ENCODE measurements at regions not wholly inside any gene's neighbourhood (a gene's known extent, or its start where the extent isn't known, plus 50 kb on each side); places are given as distances from the start of the nearest gene placed in this dataset.

GRCh38 chr11:113571531-113571930 is 96.3 kb upstream of the DRD2 start:
- Histone ChIP-seq H3K4me3 (no peak overlapping the region), H3K27ac (no peak overlapping the region), H3K27me3 (no peaks in the 10 kb centered on the region), H3K36me3 (no peaks in the 10 kb centered on the region), H3K4me1 (peaks cover 0 to 18% (median 0%) of the 10 kb centered on the region in 4 donors), H3K9me3 (no peaks in the 10 kb centered on the region)
- WGBS, 2 donors = 37 to 54% methylated on average over 4 of the region's 4 CpGs
- no peak for TF ChIP-seq EP300 (IDR thresholded peaks at IDR 0.05)
- no peak for TF ChIP-seq POLR2A (IDR thresholded peaks at IDR 0.05)
- TF ChIP-seq, protein P1, sequence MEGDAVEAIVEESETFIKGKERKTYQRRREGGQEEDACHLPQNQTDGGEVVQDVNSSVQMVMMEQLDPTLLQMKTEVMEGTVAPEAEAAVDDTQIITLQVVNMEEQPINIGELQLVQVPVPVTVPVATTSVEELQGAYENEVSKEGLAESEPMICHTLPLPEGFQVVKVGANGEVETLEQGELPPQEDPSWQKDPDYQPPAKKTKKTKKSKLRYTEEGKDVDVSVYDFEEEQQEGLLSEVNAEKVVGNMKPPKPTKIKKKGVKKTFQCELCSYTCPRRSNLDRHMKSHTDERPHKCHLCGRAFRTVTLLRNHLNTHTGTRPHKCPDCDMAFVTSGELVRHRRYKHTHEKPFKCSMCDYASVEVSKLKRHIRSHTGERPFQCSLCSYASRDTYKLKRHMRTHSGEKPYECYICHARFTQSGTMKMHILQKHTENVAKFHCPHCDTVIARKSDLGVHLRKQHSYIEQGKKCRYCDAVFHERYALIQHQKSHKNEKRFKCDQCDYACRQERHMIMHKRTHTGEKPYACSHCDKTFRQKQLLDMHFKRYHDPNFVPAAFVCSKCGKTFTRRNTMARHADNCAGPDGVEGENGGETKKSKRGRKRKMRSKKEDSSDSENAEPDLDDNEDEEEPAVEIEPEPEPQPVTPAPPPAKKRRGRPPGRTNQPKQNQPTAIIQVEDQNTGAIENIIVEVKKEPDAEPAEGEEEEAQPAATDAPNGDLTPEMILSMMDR (IDR thresholded peaks at IDR 0.05) = no peak
- no peak for DNase-seq (ENCODE audit: low spot score in 2 of 2)

GRCh38 chr11:113570906-113571305 is 95.7 kb upstream of the DRD2 start:
- TF ChIP-seq, protein P1 (IDR thresholded peaks at IDR 0.05) = no peak
- TF ChIP-seq POLR2A (IDR thresholded peaks at IDR 0.05) = no peak
- TF ChIP-seq EP300 (IDR thresholded peaks at IDR 0.05) = no peak
- no peaks in the 10 kb centered on the region for H3K36me3 ChIP-seq
- H3K9me3 ChIP-seq = no peaks in the 10 kb centered on the region
- no peaks in the 10 kb centered on the region for H3K27me3 ChIP-seq
- H3K4me3 ChIP-seq = no peak overlapping the region
- H3K27ac ChIP-seq = no peak overlapping the region
- H3K4me1 ChIP-seq = peaks cover 0 to 18% (median 0%) of the 10 kb centered on the region in 4 donors
- no peak for DNase-seq (ENCODE audit: low spot score in 2 of 2)

- peaks cover 0 to 18% (median 0%) of the 10 kb centered on the region in 4 donors for H3K4me1 ChIP-seq
- no peaks in the 10 kb centered on the region for H3K9me3 ChIP-seq
- H3K4me3 ChIP-seq = no peak overlapping the region
- no peak for TF ChIP-seq POLR2A (IDR thresholded peaks at IDR 0.05)
- TF ChIP-seq, protein P1 (IDR thresholded peaks at IDR 0.05) = no peak
- no peak for TF ChIP-seq EP300 (IDR thresholded peaks at IDR 0.05)
- no peak for DNase-seq (ENCODE audit: low spot score in 2 of 2)
- 85 to 91% methylated on average over 3 of the region's 3 CpGs for WGBS, 2 donors
- H3K27ac ChIP-seq = no peak overlapping the region
- no peaks in the 10 kb centered on the region for H3K36me3 ChIP-seq
- no peaks in the 10 kb centered on the region for H3K27me3 ChIP-seq
Observed at GRCh38 chr11:113569391-113569790, 94.2 kb upstream of the DRD2 start.

- Histone ChIP-seq H3K36me3 (no peaks in the 10 kb centered on the region), H3K4me3 (no peak overlapping the region), H3K4me1 (peaks cover 0 to 18% (median 0%) of the 10 kb centered on the region in 4 donors), H3K27ac (no peak overlapping the region), H3K27me3 (no peaks in the 10 kb centered on the region), H3K9me3 (no peaks in the 10 kb centered on the region)
- 59 to 62% methylated on average over 4 of the region's 4 CpGs for whole genome bisulfite sequencing, 2 donors
- DNase-seq (ENCODE audit: low spot score in 2 of 2) = no peak
- TF ChIP-seq POLR2A (IDR thresholded peaks at IDR 0.05) (no peak), EP300 (IDR thresholded peaks at IDR 0.05) (no peak)
- TF ChIP-seq, protein P1 (IDR thresholded peaks at IDR 0.05) = no peak
Observed at GRCh38 chr11:113568566-113568965, 93.4 kb upstream of the DRD2 start.

GRCh38 chr11:113567867-113568544 is 92.8 kb upstream of the DRD2 start:
- Histone ChIP-seq H3K9me3 (no peaks in the 10 kb centered on the region), H3K36me3 (no peaks in the 10 kb centered on the region), H3K27ac (no peak overlapping the region), H3K4me1 (peaks cover 0 to 18% (median 0%) of the 10 kb centered on the region in 4 donors), H3K27me3 (no peaks in the 10 kb centered on the region), H3K4me3 (no peak overlapping the region)
- no peak for DNase-seq (ENCODE audit: low spot score in 2 of 2)
- TF ChIP-seq, protein P1 (IDR thresholded peaks at IDR 0.05) = no peak
- TF ChIP-seq EP300 (IDR thresholded peaks at IDR 0.05) (no peak), POLR2A (IDR thresholded peaks at IDR 0.05) (no peak)
- WGBS, 2 donors = 42 to 48% methylated on average over 10 to 11 of the region's 11 CpGs

Measured in tibial nerve (tissue), 4 donors.